ENCODE measurements at regions not wholly inside any gene's neighbourhood (a gene's known extent, or its start where the extent isn't known, plus 50 kb on each side); places are given as distances from the start of the nearest gene placed in this dataset.
"Not testable (repeated sequence)": the region's sequence is repeated elsewhere in the genome, so short reads cannot be mapped to it uniquely, and the experiment has no call there.

DNA sequence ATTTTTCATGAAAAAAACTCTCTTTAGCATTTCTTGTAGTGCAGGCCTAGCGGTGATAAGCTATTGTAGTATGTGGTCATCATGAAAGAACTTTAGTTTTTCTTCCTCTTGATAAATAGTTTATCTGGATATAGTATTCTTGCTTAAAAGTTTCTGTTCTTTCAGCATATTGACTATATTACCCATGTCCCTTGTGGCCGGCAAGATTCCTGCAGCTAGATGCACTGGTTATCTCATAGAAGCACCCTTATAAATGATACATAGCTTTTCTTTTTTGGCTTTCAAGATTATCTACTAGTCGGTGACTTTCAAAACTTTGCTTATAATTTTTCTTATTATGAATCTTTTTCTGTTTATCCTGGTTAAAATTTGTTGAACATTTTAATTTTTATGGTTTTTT is 234.8 kb downstream of the ALG10 start:
- Histone ChIP-seq H3K4me1 (ENCODE audit: control insufficient read depth in 1 of 2, insufficient read depth in 1 of 2, low read depth in 1 of 2, low read length in 1 of 2) (no peaks in the 10 kb centered on the region), H3K9me3 (no peaks in the 10 kb centered on the region), H3K4me3 (ENCODE audit: low read depth in 1 of 2, low read length in 1 of 2) (no peak overlapping the region), H3K36me3 (no peaks in the 10 kb centered on the region), H3K27me3 (no peaks in the 10 kb centered on the region), H3K27ac (no peak overlapping the region)
- TF ChIP-seq, protein P1, sequence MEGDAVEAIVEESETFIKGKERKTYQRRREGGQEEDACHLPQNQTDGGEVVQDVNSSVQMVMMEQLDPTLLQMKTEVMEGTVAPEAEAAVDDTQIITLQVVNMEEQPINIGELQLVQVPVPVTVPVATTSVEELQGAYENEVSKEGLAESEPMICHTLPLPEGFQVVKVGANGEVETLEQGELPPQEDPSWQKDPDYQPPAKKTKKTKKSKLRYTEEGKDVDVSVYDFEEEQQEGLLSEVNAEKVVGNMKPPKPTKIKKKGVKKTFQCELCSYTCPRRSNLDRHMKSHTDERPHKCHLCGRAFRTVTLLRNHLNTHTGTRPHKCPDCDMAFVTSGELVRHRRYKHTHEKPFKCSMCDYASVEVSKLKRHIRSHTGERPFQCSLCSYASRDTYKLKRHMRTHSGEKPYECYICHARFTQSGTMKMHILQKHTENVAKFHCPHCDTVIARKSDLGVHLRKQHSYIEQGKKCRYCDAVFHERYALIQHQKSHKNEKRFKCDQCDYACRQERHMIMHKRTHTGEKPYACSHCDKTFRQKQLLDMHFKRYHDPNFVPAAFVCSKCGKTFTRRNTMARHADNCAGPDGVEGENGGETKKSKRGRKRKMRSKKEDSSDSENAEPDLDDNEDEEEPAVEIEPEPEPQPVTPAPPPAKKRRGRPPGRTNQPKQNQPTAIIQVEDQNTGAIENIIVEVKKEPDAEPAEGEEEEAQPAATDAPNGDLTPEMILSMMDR (IDR thresholded peaks at IDR 0.05): no peak

DNA sequence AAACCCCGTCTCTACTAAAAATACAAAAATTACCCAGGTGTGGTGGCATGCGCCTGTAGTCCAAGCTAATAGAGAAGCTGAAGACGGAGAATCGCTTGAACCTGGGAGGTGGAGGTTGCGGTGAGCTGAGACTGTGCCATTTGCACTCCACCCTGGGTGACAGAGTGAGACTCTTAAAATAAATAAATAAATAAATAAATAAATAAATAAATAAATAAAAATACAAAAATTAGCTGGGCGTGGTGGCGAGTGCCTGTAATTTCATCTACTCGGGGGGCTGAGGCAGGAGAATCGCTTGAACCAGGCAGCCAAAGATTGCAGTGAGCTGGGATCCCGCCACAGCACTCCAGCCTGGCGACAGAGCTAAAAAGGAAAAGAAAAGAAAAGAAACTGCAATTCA is 239.8 kb downstream of the ALG10 start:
- not testable (repeated sequence) for H3K27me3 ChIP-seq; H3K27ac ChIP-seq; H3K4me3 ChIP-seq (ENCODE audit: low read depth in 1 of 2, low read length in 1 of 2); H3K36me3 ChIP-seq; H3K9me3 ChIP-seq; H3K4me1 ChIP-seq (ENCODE audit: control insufficient read depth in 1 of 2, insufficient read depth in 1 of 2, low read depth in 1 of 2, low read length in 1 of 2)

DNA sequence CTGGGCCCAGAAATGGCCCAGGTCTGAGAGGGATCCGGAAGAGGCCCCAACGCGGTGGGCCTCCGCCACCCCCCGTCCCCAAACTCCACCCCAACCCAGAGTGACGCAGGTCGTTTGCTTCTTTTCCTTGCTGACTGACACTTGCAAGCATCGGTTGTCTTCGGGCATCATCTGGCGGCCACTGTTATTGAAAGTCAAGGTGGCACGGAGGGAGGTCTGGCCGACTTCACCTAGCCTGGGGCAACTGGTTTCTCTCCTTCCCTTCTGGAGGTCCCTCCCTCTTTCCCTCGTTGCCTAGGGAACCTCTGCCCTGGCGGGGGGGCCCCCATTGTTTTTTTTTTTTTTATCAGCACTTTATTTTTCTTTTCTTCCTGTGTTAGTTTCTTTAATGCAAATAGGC is 241.8 kb downstream of the ALG10 start:
- Histone ChIP-seq H3K9me3 (no peaks in the 10 kb centered on the region), H3K4me3 (ENCODE audit: low read depth in 1 of 2, low read length in 1 of 2) (no peak overlapping the region), H3K36me3 (no peaks in the 10 kb centered on the region), H3K27me3 (no peaks in the 10 kb centered on the region), H3K27ac (no peak overlapping the region), H3K4me1 (ENCODE audit: control insufficient read depth in 1 of 2, insufficient read depth in 1 of 2, low read depth in 1 of 2, low read length in 1 of 2) (no peaks in the 10 kb centered on the region)
- TF ChIP-seq, protein P1 (IDR thresholded peaks at IDR 0.05): no peak

- not testable (repeated sequence) for H3K4me3 ChIP-seq (ENCODE audit: low read depth in 1 of 2, low read length in 1 of 2); H3K9me3 ChIP-seq; H3K36me3 ChIP-seq; H3K27me3 ChIP-seq; H3K27ac ChIP-seq; H3K4me1 ChIP-seq (ENCODE audit: control insufficient read depth in 1 of 2, insufficient read depth in 1 of 2, low read depth in 1 of 2, low read length in 1 of 2)
These were observed 251.4 kb downstream of the ALG10 start for GRCh38 chr12:34273703-34274102.

DNA sequence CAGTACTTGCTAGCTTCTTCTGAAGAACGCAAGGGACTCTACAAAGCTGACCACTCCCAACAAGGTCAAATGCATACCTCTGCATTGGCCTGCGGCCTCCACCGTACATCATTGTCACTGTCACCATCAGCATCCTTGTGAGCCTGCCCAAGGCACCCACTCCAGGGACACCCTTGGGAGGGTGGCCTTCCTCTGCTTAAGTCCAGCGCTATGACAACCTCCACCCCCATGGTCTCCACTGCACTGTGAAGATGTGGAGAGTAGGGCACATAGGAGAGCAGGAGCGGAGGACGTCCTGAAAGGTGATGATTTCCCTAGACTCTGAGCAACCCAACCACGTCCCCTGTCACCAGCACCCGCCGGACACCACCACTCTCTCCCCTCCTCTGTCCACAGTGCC is 252.8 kb downstream of the ALG10 start:
- no peak overlapping the region for H3K4me3 ChIP-seq (ENCODE audit: low read depth in 1 of 2, low read length in 1 of 2)
- no peaks in the 10 kb centered on the region for H3K36me3 ChIP-seq
- no peaks in the 10 kb centered on the region for H3K27me3 ChIP-seq
- H3K4me1 ChIP-seq (ENCODE audit: control insufficient read depth in 1 of 2, insufficient read depth in 1 of 2, low read depth in 1 of 2, low read length in 1 of 2): no peaks in the 10 kb centered on the region
- no peak overlapping the region for H3K27ac ChIP-seq
- TF ChIP-seq, protein P1 (IDR thresholded peaks at IDR 0.05): no peak
- no peaks in the 10 kb centered on the region for H3K9me3 ChIP-seq

DNA sequence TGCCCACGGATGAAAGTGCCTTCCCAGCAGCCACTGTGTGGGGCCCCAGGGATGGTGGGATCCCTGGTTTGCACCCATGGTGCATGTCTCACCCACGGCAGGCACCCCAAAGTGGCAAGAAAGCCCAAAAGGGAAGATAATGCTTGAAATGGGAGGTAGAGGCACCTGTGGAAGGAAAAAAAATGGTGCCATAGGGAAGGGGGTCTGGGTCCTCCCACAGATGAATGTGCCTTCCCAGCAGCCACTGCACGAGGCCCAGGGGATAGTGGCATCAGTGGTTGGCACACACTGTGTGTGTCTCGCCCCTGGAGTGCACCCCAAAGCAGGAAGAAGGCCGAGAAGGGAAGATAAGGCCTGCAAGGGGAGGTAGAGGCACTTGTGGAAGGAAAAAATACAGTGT is 264.2 kb downstream of the ALG10 start:
- peaks cover 19% of the 10 kb centered on the region for H3K9me3 ChIP-seq

More for the DNA sequence above, 264.2 kb downstream of the ALG10 start:
- no peaks in the 10 kb centered on the region for H3K27me3 ChIP-seq
- TF ChIP-seq, protein P1 (IDR thresholded peaks at IDR 0.05): no peak
- H3K36me3 ChIP-seq: no peaks in the 10 kb centered on the region
- no peaks in the 10 kb centered on the region for H3K4me1 ChIP-seq (ENCODE audit: control insufficient read depth in 1 of 2, insufficient read depth in 1 of 2, low read depth in 1 of 2, low read length in 1 of 2)
- no peak overlapping the region for H3K4me3 ChIP-seq (ENCODE audit: low read depth in 1 of 2, low read length in 1 of 2)
- H3K27ac ChIP-seq: no peak overlapping the region
